22Rv1 (cell line): ENCODE measurements at regions not wholly inside any gene's neighbourhood (a gene's known extent, or its start where the extent isn't known, plus 50 kb on each side); places are given as distances from the start of the nearest gene placed in this dataset.

ENCODE experiments used
- ZFX ChIP-seq: fragments of 450-650 bp; IDR thresholded peaks from 2 replicates; pipeline ENCODE4 v1.6.1; 2017; ENCODE audit warnings: antibody characterized with exemption, borderline replicate concordance
- TF ChIP-seq, protein P1 (sequence below): fragments of 450-650 bp; IDR thresholded peaks from 2 replicates; pipeline ENCODE4 v1.5.1; 2017; ENCODE audit warnings: mild to moderate bottlenecking

DNA sequence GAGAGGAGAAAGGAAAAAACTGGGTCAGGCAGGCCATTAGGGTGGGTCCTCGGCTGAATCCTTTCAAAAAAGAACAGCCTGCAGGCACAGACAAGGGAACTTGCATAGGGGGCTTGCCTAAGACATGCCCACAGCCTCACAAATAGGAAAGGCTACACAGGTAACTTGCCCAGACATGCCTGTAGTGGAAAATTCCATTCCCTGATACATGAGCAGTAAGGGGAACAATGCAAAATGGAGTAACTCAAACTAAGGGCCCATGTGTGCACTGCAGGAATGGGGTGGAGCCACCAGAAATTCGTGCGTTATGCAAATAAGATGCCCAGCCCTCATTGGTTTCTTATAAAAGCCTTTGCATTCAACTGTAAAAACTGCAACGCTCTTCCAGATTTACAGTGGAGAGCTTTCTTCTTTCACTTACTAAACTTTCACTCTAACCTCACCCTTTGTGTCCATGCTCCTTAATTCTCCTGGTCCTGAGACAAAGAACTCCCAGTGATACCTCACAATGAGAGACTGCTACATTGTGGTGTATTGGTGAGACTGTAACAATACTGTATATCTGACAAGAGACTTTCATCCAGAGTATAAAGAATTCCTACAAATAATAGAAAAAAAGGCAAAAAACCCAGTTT is 59.5 kb upstream of the SLITRK1 start:
- TF ChIP-seq, protein P1, sequence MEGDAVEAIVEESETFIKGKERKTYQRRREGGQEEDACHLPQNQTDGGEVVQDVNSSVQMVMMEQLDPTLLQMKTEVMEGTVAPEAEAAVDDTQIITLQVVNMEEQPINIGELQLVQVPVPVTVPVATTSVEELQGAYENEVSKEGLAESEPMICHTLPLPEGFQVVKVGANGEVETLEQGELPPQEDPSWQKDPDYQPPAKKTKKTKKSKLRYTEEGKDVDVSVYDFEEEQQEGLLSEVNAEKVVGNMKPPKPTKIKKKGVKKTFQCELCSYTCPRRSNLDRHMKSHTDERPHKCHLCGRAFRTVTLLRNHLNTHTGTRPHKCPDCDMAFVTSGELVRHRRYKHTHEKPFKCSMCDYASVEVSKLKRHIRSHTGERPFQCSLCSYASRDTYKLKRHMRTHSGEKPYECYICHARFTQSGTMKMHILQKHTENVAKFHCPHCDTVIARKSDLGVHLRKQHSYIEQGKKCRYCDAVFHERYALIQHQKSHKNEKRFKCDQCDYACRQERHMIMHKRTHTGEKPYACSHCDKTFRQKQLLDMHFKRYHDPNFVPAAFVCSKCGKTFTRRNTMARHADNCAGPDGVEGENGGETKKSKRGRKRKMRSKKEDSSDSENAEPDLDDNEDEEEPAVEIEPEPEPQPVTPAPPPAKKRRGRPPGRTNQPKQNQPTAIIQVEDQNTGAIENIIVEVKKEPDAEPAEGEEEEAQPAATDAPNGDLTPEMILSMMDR = no peak
- TF ChIP-seq ZFX = no peak
